Activated CD4-positive, CD25-positive, alpha-beta regulatory T cell treated with anti-CD3 and anti-CD28 coated beads, Interleukin-2, amount 50 U/mL, for 24 hours (primary cell): ENCODE measurements at regions not wholly inside any gene's neighbourhood (a gene's known extent, or its start where the extent isn't known, plus 50 kb on each side); places are given as distances from the start of the nearest gene placed in this dataset.
"Not testable (repeated sequence)": the region's sequence is repeated elsewhere in the genome, so short reads cannot be mapped to it uniquely, and the experiment has no call there.

Experiments used
- ATAC-seq, 2 donors: fragments of 150-1000 bp; cut with Tn5 transposase; one replicate each; pipeline ENCODE4 v1.10.0; 2021; ENCODE audit warnings: mild to moderate bottlenecking in 1 of 2, moderate library complexity in 1 of 2

GRCh38 chr2:11074246-11074820 lies 80.9 kb upstream of the SLC66A3 start:
- no peak for ATAC-seq

GRCh38 chr2:11075221-11075620 lies 80.0 kb upstream of the SLC66A3 start:
- ATAC-seq = no peak

GRCh38 chr2:11077411-11077810 lies 77.9 kb upstream of the SLC66A3 start:
- ATAC-seq = no peak

- no peak for ATAC-seq
Measured at GRCh38 chr2:11079136-11079824, 76.0 kb upstream of the SLC66A3 start.

- no peak for ATAC-seq
Measured at GRCh38 chr2:11080253-11081115, 74.8 kb upstream of the SLC66A3 start.

GRCh38 chr2:11082880-11083279 lies 72.4 kb upstream of the SLC66A3 start:
- no peak for ATAC-seq

GRCh38 chr2:11088821-11089220 lies 66.4 kb upstream of the SLC66A3 start:
- ATAC-seq = not testable (repeated sequence)

GRCh38 chr2:11090187-11090586 lies 65.1 kb upstream of the SLC66A3 start:
- no peak for ATAC-seq

- ATAC-seq = no peak
Measured at GRCh38 chr2:11092701-11093335, 62.4 kb upstream of the SLC66A3 start.

- no peak for ATAC-seq
Measured at GRCh38 chr2:11093467-11093866, 61.8 kb upstream of the SLC66A3 start.

GRCh38 chr2:11094021-11094810 lies 61.1 kb upstream of the SLC66A3 start:
- ATAC-seq = no peak

GRCh38 chr2:11096591-11096990 lies 58.7 kb upstream of the SLC66A3 start:
- no peak for ATAC-seq

GRCh38 chr2:11097038-11097720 lies 58.1 kb upstream of the SLC66A3 start:
- no peak for ATAC-seq

GRCh38 chr2:11097854-11098387 lies 57.3 kb upstream of the SLC66A3 start:
- ATAC-seq = no peak

- no peak for ATAC-seq
Measured at GRCh38 chr2:11099122-11100065, 55.9 kb upstream of the SLC66A3 start.

GRCh38 chr2:11100130-11100529 lies 55.1 kb upstream of the SLC66A3 start:
- no peak for ATAC-seq

GRCh38 chr2:11100976-11101375 lies 54.3 kb upstream of the SLC66A3 start:
- ATAC-seq = no peak

GRCh38 chr2:11101430-11101829 lies 53.8 kb upstream of the SLC66A3 start:
- no peak for ATAC-seq

- ATAC-seq = no peak
Measured at GRCh38 chr2:11102466-11102865, 52.8 kb upstream of the SLC66A3 start.
